K562 (cell line): ENCODE measurements at regions not wholly inside any gene's neighbourhood (a gene's known extent, or its start where the extent isn't known, plus 50 kb on each side); places are given as distances from the start of the nearest gene placed in this dataset.

Experiments
- ATF4 ChIP-seq: fragments of 450-650 bp; formaldehyde crosslinking; IDR thresholded peaks from 2 replicates; pipeline ENCODE4 v1.4.0; 2022; ENCODE audit warnings: mild to moderate bottlenecking, moderate library complexity
- RAD21 ChIP-seq, 2 experiments: fragments of 250-450 bp in 1 of 2; fragments of 450-650 bp in 1 of 2; sonication (Bioruptor Pico) in 1 of 2; formaldehyde crosslinking in 1 of 2; IDR thresholded peaks in 1 of 2; conservative IDR thresholded peaks in 1 of 2; 2 replicates each; pipeline versions ENCODE4 v1.4.0 to v1.8.0; 2020 to 2022; ENCODE audit warnings: mild to moderate bottlenecking in 2 of 2, moderate library complexity in 1 of 2
- TF ChIP-seq, protein P1 (sequence below), 3 experiments: IDR thresholded peaks in 2 of 3; conservative IDR thresholded peaks in 1 of 3; 2 replicates each; pipeline ENCODE4 v1.5.1; 2011 to 2012; ENCODE audit warnings: low read length in 3 of 3, mild to moderate bottlenecking in 3 of 3, control low read depth in 2 of 3, improper control_type of control experiment in 1 of 3, inconsistent platforms in 1 of 3, low read depth in 1 of 3, mixed read lengths in 1 of 3, moderate library complexity in 1 of 3; ENCODE audit not compliant: insufficient read depth in 2 of 3

GRCh38 chr9:90009447-90009846 is 404.6 kb downstream of the GADD45G start:
- no peak for TF ChIP-seq ATF4 (CRISPR knock-in tag)
- TF ChIP-seq, protein P1, sequence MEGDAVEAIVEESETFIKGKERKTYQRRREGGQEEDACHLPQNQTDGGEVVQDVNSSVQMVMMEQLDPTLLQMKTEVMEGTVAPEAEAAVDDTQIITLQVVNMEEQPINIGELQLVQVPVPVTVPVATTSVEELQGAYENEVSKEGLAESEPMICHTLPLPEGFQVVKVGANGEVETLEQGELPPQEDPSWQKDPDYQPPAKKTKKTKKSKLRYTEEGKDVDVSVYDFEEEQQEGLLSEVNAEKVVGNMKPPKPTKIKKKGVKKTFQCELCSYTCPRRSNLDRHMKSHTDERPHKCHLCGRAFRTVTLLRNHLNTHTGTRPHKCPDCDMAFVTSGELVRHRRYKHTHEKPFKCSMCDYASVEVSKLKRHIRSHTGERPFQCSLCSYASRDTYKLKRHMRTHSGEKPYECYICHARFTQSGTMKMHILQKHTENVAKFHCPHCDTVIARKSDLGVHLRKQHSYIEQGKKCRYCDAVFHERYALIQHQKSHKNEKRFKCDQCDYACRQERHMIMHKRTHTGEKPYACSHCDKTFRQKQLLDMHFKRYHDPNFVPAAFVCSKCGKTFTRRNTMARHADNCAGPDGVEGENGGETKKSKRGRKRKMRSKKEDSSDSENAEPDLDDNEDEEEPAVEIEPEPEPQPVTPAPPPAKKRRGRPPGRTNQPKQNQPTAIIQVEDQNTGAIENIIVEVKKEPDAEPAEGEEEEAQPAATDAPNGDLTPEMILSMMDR (IDR thresholded peaks at IDR 0.05 in 2 of 3, conservative IDR thresholded peaks at IDR 0.05 in 1 of 3; ENCODE audit: insufficient read depth in 2 of 3, low read depth in 1 of 3, low read length in 3 of 3) = no peak
- TF ChIP-seq RAD21 (CRISPR knock-in tag; conservative IDR thresholded peaks at IDR 0.05 in 1 of 2, IDR thresholded peaks at IDR 0.05 in 1 of 2) = no peak
